Fibroblast of lung (primary cell): ENCODE measurements at regions not wholly inside any gene's neighbourhood (a gene's known extent, or its start where the extent isn't known, plus 50 kb on each side); places are given as distances from the start of the nearest gene placed in this dataset.
"Not testable (repeated sequence)": the region's sequence is repeated elsewhere in the genome, so short reads cannot be mapped to it uniquely, and the experiment has no call there.

ENCODE experiments used
- DNase-seq, 2 donors: peaks; one replicate each; pipeline versions ENCODE4 v3.0.0 to v3.0.0-alpha.2; 2010; ENCODE audit warnings: low read depth in 2 of 2
- H2AFZ ChIP-seq: 2 replicates; pipeline ENCODE4 v1.5.1; 2012; ENCODE audit warnings: low read length, control low read depth, inconsistent platforms
- H3K27ac ChIP-seq: 2 replicates; pipeline ENCODE4 v1.5.1; 2011; ENCODE audit warnings: low read length, control low read depth; ENCODE audit not compliant: insufficient read depth
- H3K27me3 ChIP-seq: 2 replicates; pipeline ENCODE4 v1.5.1; 2011; ENCODE audit warnings: mild to moderate bottlenecking, low read length; ENCODE audit not compliant: control insufficient read depth, insufficient read depth
- H3K36me3 ChIP-seq: 2 replicates; pipeline ENCODE4 v1.5.1; 2011; ENCODE audit warnings: low read length; ENCODE audit not compliant: control insufficient read depth, insufficient read depth
- H3K4me1 ChIP-seq: 2 replicates; pipeline ENCODE4 v1.5.1; 2011; ENCODE audit warnings: low read length; ENCODE audit not compliant: control insufficient read depth, insufficient read depth; ENCODE audit errors: extremely low read depth
- H3K4me2 ChIP-seq: 2 replicates; pipeline ENCODE4 v1.5.1; 2011; ENCODE audit warnings: low read length, control low read depth; ENCODE audit not compliant: insufficient read depth; ENCODE audit errors: extremely low read depth
- H3K4me3 ChIP-seq, 4 experiments: fragments of 200-600 bp in 1 of 4; sonication (generic) in 1 of 4; replicated peaks in 1 of 4; 2 replicates each; pipeline ENCODE4 v1.5.1; 2011 to 2016; ENCODE audit warnings: low read length in 4 of 4, low read depth in 3 of 4, mild to moderate bottlenecking in 3 of 4, control low read depth in 2 of 4, inconsistent platforms in 1 of 4, mixed read lengths in 1 of 4; ENCODE audit not compliant: insufficient read depth in 1 of 4; ENCODE audit errors: control extremely low read depth in 1 of 4
- H3K79me2 ChIP-seq: 2 replicates; pipeline ENCODE4 v1.5.1; 2012; ENCODE audit warnings: mild to moderate bottlenecking, low read length, inconsistent platforms; ENCODE audit not compliant: control insufficient read depth, insufficient read depth
- H3K9ac ChIP-seq: 2 replicates; pipeline ENCODE4 v1.5.1; 2011; ENCODE audit warnings: mild to moderate bottlenecking, low read length, control low read depth; ENCODE audit not compliant: insufficient read depth
- H3K9me3 ChIP-seq: 2 replicates; pipeline ENCODE4 v1.5.1; 2012; ENCODE audit warnings: low read depth, low read length; ENCODE audit not compliant: control insufficient read depth, insufficient read depth
- H4K20me1 ChIP-seq: 2 replicates; pipeline ENCODE4 v1.5.1; 2011; ENCODE audit warnings: low read length; ENCODE audit not compliant: control insufficient read depth, insufficient read depth; ENCODE audit errors: extremely low read depth
- EZH2 ChIP-seq: IDR thresholded peaks from 2 replicates; pipeline ENCODE4 v1.5.1; 2012; ENCODE audit warnings: low read length, control low read depth, mild to moderate bottlenecking; ENCODE audit errors: missing control alignments
- TF ChIP-seq, protein P1 (sequence below), 2 donors: IDR thresholded peaks in 1 of 2; conservative IDR thresholded peaks in 1 of 2; 1 replicate in 1 of 2; 2 replicates in 1 of 2; pipeline ENCODE4 v1.5.1; 2011 to 2012; ENCODE audit warnings: low read length in 2 of 2, control low read depth in 1 of 2, inconsistent platforms in 1 of 2, low read depth in 1 of 2, mild to moderate bottlenecking in 1 of 2

DNA sequence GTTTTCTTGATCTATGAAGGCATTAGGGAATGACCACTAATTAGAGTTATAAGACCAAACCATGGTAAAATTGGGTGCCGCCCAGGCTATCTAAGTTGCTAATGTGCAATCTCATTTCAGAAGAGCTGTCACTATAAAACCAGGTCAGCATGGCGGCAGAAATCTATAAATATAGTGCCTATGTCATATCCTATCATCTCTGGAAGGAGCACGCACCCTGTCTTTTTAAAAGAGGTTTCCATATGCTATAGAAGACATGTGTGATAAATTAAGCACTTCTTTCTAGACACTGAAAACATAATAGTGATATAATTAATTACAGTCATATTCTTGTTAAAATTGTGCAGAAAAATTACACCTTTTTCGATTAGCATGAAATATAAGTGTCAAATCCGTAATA is 152.0 kb upstream of the MDFIC2 start:
- Histone ChIP-seq H3K4me1 (no peaks in the 10 kb centered on the region), H3K79me2 (no peaks in the 10 kb centered on the region), H2AFZ (no peak overlapping the region), H3K27me3 (no peaks in the 10 kb centered on the region), H3K9ac (no peak overlapping the region), H3K9me3 (no peaks in the 10 kb centered on the region), H3K4me2 (no peak overlapping the region), H4K20me1 (no peaks in the 10 kb centered on the region), H3K4me3 (no peak overlapping the region), H3K36me3 (no peaks in the 10 kb centered on the region), H3K27ac (no peak overlapping the region)
- TF ChIP-seq, protein P1, sequence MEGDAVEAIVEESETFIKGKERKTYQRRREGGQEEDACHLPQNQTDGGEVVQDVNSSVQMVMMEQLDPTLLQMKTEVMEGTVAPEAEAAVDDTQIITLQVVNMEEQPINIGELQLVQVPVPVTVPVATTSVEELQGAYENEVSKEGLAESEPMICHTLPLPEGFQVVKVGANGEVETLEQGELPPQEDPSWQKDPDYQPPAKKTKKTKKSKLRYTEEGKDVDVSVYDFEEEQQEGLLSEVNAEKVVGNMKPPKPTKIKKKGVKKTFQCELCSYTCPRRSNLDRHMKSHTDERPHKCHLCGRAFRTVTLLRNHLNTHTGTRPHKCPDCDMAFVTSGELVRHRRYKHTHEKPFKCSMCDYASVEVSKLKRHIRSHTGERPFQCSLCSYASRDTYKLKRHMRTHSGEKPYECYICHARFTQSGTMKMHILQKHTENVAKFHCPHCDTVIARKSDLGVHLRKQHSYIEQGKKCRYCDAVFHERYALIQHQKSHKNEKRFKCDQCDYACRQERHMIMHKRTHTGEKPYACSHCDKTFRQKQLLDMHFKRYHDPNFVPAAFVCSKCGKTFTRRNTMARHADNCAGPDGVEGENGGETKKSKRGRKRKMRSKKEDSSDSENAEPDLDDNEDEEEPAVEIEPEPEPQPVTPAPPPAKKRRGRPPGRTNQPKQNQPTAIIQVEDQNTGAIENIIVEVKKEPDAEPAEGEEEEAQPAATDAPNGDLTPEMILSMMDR (conservative IDR thresholded peaks at IDR 0.05 in 1 of 2, IDR thresholded peaks at IDR 0.05 in 1 of 2; ENCODE audit: low read depth in 1 of 2, low read length in 2 of 2) = no peak
- TF ChIP-seq EZH2 = no peak
- no peak for DNase-seq

DNA sequence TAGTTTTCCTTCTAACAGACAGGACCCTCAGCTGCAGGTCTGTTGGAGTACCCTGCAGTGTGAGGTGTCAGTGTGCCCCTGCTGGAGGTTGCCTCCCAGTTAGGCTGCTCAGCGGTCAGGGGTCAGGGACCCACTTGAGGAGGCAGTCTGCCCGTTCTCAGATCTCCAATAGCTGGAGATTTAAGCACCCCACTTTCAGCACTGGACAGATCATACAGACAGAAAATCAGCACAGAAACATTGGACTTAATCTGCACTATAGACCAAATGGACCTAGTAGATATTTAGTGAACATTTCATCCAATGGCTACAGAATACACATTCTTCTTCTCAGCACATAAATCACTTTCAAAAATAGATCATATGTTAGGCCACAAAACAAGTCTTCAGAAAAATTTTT is 137.8 kb upstream of the MDFIC2 start:
- H3K9me3 ChIP-seq, H3K9ac ChIP-seq, H2AFZ ChIP-seq, H3K27ac ChIP-seq, H3K27me3 ChIP-seq, H3K4me1 ChIP-seq, H4K20me1 ChIP-seq, H3K4me2 ChIP-seq, DNase-seq, H3K4me3 ChIP-seq, H3K79me2 ChIP-seq, H3K36me3 ChIP-seq: not testable (repeated sequence)

DNA sequence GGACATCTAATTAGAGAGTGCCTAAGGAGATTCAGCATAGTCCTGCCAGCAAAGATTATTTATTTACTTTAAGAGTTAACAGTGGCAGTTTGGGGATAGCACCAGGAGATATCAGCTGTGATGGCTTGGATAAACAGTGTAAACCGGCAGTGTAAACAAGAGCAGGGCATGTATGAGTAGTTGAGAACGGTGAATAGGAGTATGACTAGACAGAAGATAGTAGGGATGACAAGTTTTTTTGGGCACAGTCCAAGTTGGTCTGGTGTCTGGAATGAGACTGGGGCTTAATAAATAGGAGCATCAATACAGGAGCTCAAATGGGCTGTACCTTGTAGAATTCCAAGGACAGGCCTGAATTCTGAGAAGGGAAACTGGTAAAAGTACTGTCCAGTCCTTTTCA is 123.0 kb upstream of the MDFIC2 start:
- not testable (repeated sequence) for H3K4me2 ChIP-seq, H2AFZ ChIP-seq, H4K20me1 ChIP-seq, DNase-seq, H3K9ac ChIP-seq, H3K4me1 ChIP-seq, H3K9me3 ChIP-seq, H3K27ac ChIP-seq, H3K36me3 ChIP-seq, H3K27me3 ChIP-seq, H3K4me3 ChIP-seq, H3K79me2 ChIP-seq

DNA sequence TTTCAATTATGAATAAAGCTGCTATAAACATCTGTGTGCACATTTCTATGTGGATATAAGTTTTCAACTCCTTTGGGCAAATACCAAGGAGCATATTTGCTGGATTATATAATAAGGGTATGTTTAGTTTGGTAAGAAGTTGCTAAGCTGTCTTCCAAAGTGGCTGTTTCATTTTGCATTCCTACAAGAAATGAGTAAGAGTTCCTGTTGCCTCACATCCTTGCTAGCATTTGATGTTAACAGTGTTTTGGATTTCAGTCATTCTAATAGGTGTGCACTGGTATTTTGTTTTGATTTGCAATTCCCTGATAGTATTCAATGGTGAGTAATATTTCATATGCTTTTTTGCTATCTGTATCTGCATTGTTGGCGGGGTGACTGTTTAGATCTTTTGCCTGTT is 120.7 kb upstream of the MDFIC2 start:
- H3K27ac ChIP-seq = no peak overlapping the region
- H3K27me3 ChIP-seq = no peaks in the 10 kb centered on the region
- no peak for TF ChIP-seq EZH2
- TF ChIP-seq, protein P1 (conservative IDR thresholded peaks at IDR 0.05 in 1 of 2, IDR thresholded peaks at IDR 0.05 in 1 of 2; ENCODE audit: low read depth in 1 of 2, low read length in 2 of 2) = no peak
- no peaks in the 10 kb centered on the region for H3K4me1 ChIP-seq
- no peaks in the 10 kb centered on the region for H3K9me3 ChIP-seq
- no peak overlapping the region for H2AFZ ChIP-seq
- DNase-seq = peak; percentile 22 to 37
- no peak overlapping the region for H3K4me2 ChIP-seq
- no peaks in the 10 kb centered on the region for H4K20me1 ChIP-seq
- no peak overlapping the region for H3K4me3 ChIP-seq
- no peak overlapping the region for H3K9ac ChIP-seq
- no peaks in the 10 kb centered on the region for H3K36me3 ChIP-seq
- no peaks in the 10 kb centered on the region for H3K79me2 ChIP-seq
